Ovary (tissue), 3 donors: ENCODE measurements at regions not wholly inside any gene's neighbourhood (a gene's known extent, or its start where the extent isn't known, plus 50 kb on each side); places are given as distances from the start of the nearest gene placed in this dataset.

Experiments
- EP300 ChIP-seq: sonication (generic); formaldehyde crosslinking; IDR thresholded peaks from one replicate; pipeline ENCODE4 v1.6.1; 2017; ENCODE audit warnings: antibody characterized with exemption
- POLR2A ChIP-seq: fragments of 450-650 bp; IDR thresholded peaks from one replicate; pipeline ENCODE4 v1.6.1; 2017; ENCODE audit warnings: antibody characterized with exemption, mild to moderate bottlenecking, moderate library complexity
- TF ChIP-seq, protein P1 (sequence below), 3 donors: fragments of 450-650 bp in 2 of 3; fragments of 200-600 bp in 1 of 3; IDR thresholded peaks; one replicate each; pipeline versions ENCODE4 v1.5.1 to v1.8.0; 2016 to 2022; ENCODE audit warnings: antibody characterized with exemption in 3 of 3, mild to moderate bottlenecking in 1 of 3
- donor health status: DM: no; HTN: no; CAD: no.

- TF ChIP-seq, protein P1, sequence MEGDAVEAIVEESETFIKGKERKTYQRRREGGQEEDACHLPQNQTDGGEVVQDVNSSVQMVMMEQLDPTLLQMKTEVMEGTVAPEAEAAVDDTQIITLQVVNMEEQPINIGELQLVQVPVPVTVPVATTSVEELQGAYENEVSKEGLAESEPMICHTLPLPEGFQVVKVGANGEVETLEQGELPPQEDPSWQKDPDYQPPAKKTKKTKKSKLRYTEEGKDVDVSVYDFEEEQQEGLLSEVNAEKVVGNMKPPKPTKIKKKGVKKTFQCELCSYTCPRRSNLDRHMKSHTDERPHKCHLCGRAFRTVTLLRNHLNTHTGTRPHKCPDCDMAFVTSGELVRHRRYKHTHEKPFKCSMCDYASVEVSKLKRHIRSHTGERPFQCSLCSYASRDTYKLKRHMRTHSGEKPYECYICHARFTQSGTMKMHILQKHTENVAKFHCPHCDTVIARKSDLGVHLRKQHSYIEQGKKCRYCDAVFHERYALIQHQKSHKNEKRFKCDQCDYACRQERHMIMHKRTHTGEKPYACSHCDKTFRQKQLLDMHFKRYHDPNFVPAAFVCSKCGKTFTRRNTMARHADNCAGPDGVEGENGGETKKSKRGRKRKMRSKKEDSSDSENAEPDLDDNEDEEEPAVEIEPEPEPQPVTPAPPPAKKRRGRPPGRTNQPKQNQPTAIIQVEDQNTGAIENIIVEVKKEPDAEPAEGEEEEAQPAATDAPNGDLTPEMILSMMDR (IDR thresholded peaks at IDR 0.05) = no peak
- TF ChIP-seq EP300 (no peak), POLR2A (no peak)
Observed at GRCh38 chr12:131460520-131460919, 250.4 kb upstream of the SFSWAP start.
